ENCODE measurements at regions not wholly inside any gene's neighbourhood (a gene's known extent, or its start where the extent isn't known, plus 50 kb on each side); places are given as distances from the start of the nearest gene placed in this dataset.
A peak's percentile ranks its signal among the peaks of the same experiment; 100 is the strongest.
"Not testable (repeated sequence)": the region's sequence is repeated elsewhere in the genome, so short reads cannot be mapped to it uniquely, and the experiment has no call there.

DNA sequence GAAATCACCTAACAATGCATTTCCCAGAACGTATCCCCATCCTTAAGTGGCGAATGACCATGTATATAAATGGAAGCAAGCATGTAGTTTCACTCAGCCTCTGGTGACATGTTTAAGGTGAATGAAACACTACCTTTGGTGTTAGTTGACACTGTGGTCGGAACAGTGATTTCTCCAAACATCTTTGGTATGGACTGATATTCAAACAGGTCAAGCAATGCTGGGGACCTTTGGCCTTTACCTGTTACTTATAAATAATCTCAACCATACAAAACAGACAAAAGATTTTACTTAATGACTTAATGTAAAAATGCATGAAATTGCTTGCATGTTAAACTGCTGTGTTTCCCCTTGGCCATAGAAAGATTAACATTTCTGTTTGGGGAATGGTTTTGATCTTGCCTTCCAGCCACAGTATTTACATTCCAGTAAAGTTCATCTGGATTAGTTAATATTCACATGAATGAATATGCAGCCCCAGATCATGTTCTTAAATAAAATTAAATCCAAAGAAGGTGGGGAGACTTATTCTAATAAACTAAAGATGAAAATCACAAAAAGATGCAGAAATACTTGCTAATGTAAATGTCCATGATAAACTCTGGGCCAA, 74.4 kb upstream of the HES1 start:
- DNase-seq (ENCODE audit: low read depth in 2 of 2), result no peak

- DNase-seq (ENCODE audit: low read depth in 2 of 2), result no peak
These were observed 73.1 kb upstream of the HES1 start for GRCh38 chr3:194062830-194063229.

DNA sequence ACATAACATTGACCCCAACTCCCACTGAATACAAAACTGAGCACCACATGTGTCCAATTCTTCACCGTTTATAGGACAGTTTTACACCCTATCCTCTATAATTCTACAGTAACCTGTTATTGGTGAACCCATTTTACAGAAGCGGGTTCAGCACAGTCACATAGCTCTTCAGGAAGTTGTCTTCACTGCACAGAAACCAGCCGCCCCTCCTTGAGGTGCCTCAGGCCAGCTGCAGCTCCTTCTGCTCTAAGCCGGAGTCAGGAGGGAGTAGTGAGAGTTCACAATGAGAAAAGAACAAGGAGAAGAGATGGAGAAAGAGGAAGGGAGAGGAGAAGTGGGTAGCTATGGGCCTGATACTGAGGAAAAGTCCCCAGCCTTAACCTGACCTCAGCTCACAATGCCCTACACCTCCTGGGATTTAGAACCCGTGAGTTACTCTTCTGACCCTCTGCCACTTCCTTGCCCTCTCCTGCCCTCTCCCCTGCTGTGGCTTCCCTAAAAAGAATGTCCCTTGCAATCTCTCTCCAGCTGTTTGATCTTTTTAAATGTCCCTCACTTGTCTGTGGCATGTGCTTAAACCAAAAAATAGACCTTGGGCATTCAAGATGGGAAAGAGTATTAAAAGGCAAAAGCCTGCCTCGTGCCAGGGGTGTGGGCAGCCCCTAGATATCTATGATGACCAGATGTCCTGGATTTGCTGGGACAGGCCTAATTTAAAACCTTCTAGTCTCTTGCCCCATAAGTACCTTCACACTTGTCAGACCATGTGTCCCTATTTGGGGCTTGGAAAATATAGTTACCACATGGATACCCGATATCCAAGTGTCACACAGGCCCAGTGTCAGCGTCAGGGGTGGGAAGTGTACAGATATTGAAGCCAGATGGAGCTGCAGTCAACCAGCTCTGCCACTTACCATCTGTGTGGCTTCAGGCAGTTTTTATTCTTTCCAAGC, 71.3 kb upstream of the HES1 start:
- DNase-seq (ENCODE audit: low read depth in 2 of 2), result no peak

- not testable (repeated sequence) for DNase-seq (ENCODE audit: low read depth in 2 of 2)
These were observed 68.6 kb upstream of the HES1 start for GRCh38 chr3:194067327-194067726.

GRCh38 chr3:194067949-194068362, 68.0 kb upstream of the HES1 start:
- DNase-seq (ENCODE audit: low read depth in 2 of 2), result no peak

- no peak for DNase-seq (ENCODE audit: low read depth in 2 of 2)
These were observed 66.3 kb upstream of the HES1 start for GRCh38 chr3:194069421-194070219.

DNA sequence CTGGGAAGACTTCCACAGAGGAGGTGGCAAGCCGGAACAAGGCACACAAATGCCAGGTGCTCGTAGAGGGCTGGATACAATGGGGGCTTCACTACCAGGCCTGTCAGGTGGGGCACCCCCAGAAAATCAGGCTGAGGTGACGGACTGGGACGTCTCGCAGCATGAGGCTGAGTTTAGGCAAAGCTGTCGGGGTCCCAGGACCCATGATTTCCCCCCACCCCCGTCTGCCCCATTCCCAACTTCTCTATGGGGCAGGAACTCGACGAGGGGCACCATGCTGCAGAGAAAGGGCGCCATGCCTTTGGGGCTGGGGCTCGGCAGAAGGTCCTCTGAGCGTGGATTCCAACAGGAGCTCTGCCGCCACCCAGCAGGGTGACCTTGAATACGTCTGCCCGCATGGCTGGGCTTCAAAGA, 65.7 kb upstream of the HES1 start:
- no peak for DNase-seq (ENCODE audit: low read depth in 2 of 2)

- peak; percentile 77 to 80 for DNase-seq (ENCODE audit: low read depth in 2 of 2)
These were observed 65.1 kb upstream of the HES1 start for GRCh38 chr3:194070634-194071409.

DNA sequence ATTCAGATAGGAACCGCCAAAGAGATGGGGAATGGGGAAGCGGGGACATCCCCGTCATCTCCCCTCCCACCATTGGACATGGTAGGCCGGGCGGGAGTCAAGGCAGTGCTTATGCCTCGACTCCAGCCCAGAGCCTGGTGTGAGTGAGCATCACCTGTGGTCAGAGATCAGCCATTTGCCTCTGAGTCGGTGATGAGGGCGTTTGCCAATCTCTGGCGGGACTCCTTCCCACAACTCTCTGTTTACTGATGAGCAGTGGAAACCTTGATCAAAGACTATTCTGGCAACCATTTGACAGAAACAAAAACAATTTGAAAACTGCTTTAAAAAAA, 63.9 kb upstream of the HES1 start:
- no peak for DNase-seq (ENCODE audit: low read depth in 2 of 2)

- no peak for DNase-seq (ENCODE audit: low read depth in 2 of 2)
These were observed 63.2 kb upstream of the HES1 start for GRCh38 chr3:194072691-194073279.

DNA sequence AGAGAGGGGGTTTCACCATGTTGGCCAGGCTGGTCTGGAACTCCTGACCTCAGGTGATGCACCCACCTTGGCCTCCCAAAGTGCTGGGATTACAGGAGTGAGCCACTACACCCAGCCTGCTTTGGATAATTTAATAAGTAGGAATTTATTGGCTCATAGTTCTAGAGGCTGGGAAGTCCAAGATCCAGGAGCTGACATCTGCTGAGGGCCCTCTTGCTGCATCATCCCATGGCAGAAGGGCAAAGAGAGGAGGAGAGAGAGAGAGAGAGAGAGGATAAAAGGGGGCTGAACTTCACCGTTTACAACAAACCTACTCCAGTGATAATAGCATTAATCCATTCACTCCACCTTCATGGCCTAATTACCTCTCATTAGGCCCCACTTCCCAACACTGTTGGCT, 62.0 kb upstream of the HES1 start:
- no peak for DNase-seq (ENCODE audit: low read depth in 2 of 2)

GRCh38 chr3:194075088-194075615, 60.8 kb upstream of the HES1 start:
- no peak for DNase-seq (ENCODE audit: low read depth in 2 of 2)

GRCh38 chr3:194075802-194076460, 60.0 kb upstream of the HES1 start:
- no peak for DNase-seq (ENCODE audit: low read depth in 2 of 2)

GRCh38 chr3:194076475-194076874, 59.5 kb upstream of the HES1 start:
- DNase-seq (ENCODE audit: low read depth in 2 of 2), result no peak

DNA sequence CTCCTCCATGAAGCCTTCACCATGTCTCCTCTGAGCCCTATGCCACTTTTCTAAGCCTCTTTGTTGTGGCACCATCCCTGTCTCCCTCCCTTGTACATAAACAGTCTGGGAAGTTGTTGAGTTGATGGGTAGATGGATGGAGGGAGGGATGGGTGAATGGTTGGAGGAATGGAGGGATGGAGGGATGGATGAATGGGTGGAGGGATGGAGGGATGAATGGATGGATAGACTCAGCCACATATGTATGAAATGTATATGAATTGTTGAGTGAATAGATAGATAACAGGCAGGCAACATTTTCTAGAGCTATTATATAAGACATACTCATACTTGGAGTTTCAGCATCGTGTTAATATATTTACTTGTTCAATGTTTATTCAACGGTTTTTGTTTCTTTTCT, 58.3 kb upstream of the HES1 start:
- no peak for DNase-seq (ENCODE audit: low read depth in 2 of 2)

- DNase-seq (ENCODE audit: low read depth in 2 of 2), result no peak
These were observed 57.7 kb upstream of the HES1 start for GRCh38 chr3:194078045-194078821.

DNA sequence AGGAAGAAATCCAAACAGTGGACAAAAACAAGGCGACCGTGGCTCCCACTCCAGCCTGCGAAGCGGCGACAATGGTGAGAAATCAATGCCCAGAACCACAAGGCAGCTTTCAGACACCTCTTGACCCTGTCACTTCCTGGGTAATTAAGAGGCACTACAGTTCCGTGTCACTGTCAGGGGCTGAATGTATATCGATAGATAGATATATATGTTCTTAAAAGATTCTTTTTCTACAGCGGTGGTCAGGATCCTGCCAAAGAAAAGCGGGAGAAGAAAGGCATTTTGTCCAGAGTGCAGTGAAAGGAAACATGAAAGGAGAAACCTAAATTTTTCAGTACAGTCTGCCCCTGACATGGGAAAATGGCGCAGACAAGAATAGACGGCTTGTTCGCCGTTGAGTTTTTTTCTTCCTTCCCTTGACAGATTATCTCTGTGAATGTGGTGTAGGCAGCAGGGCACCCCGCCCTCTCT, 56.2 kb upstream of the HES1 start:
- no peak for DNase-seq (ENCODE audit: low read depth in 2 of 2)

DNA sequence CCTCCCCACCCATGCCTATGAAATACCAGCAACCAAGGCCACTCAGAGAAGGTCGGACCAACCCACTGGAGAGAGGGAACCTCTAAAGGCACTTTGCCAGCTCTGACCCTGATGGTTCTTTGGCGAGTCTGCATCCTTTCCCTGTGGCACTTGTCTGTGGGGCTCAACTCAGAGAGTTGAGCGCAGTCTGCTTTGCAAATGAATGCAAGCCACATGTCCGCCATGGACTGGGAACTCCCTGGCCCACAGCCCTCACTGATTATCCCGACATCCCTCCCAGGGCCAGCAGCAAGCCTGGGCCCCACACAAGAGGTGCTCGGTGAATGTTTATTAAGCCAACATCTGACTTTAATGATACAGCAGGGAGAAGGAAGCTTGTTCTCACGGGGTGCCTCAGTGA, 55.5 kb upstream of the HES1 start:
- DNase-seq (ENCODE audit: low read depth in 2 of 2), result no peak

DNA sequence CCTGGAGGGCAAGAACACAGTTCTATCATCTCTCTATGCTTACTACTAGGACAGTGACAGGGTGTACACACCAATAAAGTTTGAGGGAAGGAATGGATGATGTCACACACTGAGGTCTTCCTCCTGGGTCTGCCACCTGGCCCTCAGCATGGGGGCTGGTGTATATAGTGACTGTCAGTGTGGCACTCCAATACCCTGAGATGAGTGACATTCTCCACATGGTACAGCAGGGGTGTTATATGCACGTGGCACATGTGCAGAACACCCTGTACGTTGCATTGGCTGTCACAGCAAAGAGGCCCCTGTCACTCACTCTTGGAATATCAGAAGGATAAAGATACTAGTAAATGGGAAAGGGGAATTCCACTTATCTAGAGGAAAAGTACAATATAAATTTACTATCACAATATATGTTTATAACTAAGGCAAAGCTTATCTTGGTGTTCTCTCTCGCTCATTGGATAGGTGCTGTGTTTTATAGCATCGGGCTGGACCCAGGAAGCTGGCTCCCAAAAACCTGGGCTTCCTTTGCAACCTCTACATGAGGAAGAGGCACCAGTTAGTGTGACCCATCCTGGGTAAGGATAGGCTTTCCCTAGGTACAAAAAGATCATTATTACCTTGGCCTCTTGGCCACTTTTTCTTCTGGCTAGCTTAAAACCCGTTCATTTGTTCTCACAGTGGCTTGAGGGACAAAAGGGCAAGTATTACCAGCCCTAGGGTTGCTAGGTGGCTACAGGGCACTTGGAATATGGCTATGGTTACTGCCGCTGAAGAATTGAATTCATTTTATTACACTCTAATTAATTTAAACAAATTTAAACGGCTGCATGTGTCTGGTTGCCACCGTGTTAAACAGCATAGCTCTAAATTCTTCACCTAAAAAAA, 54.8 kb upstream of the HES1 start:
- DNase-seq (ENCODE audit: low read depth in 2 of 2), result no peak

Data from stimulated activated CD8-positive, alpha-beta memory T cell treated with anti-CD3 and anti-CD28 coated beads, Interleukin-15, amount 100 ng/mL, for 48 hours (primary cell).